DND-41 (cell line): ENCODE measurements at regions not wholly inside any gene's neighbourhood (a gene's known extent, or its start where the extent isn't known, plus 50 kb on each side); places are given as distances from the start of the nearest gene placed in this dataset.
"Not testable (repeated sequence)": the region's sequence is repeated elsewhere in the genome, so short reads cannot be mapped to it uniquely, and the experiment has no call there.

Experiments
- CTCF ChIP-seq: IDR thresholded peaks from 2 replicates; pipeline ENCODE4 v1.5.1; 2012; ENCODE audit warnings: borderline replicate concordance, low read length, moderate library complexity, mild to moderate bottlenecking; ENCODE audit not compliant: poor library complexity, severe bottlenecking; ENCODE audit errors: extremely low read depth
- EZH2 ChIP-seq: IDR thresholded peaks from 3 replicates; pipeline ENCODE4 v1.6.1; 2012; ENCODE audit warnings: borderline replicate concordance, low read depth, mild to moderate bottlenecking, moderate library complexity, low read length, inconsistent platforms; ENCODE audit not compliant: severe bottlenecking

GRCh38 chr12:72754026-72754425 lies 481.9 kb downstream of the TRHDE start:
- not testable (repeated sequence) for TF ChIP-seq CTCF, EZH2
